ENCODE measurements at regions not wholly inside any gene's neighbourhood (a gene's known extent, or its start where the extent isn't known, plus 50 kb on each side); places are given as distances from the start of the nearest gene placed in this dataset.
"Not testable (repeated sequence)": the region's sequence is repeated elsewhere in the genome, so short reads cannot be mapped to it uniquely, and the experiment has no call there.

DNA sequence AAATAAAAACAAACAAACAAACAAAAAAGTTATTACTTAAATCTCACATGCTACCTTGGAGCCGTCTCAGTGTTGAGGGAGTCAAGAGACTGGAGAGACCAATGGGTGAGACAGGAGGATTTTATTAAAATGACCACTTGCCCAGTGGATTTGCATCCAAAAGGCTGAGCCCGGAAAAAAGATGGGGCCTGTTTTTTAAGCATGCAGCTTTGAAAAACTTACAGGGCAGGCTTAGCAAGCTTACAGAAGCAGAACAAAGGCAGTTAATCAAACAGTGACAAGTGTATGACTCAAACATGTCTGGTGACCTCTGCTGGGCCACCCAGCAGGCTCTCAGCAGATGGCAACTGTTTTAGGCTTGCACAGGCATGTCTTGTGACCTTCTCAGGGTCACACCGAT lies 82.5 kb downstream of the POTEH start:
- DNase-seq: not testable (repeated sequence)

DNA sequence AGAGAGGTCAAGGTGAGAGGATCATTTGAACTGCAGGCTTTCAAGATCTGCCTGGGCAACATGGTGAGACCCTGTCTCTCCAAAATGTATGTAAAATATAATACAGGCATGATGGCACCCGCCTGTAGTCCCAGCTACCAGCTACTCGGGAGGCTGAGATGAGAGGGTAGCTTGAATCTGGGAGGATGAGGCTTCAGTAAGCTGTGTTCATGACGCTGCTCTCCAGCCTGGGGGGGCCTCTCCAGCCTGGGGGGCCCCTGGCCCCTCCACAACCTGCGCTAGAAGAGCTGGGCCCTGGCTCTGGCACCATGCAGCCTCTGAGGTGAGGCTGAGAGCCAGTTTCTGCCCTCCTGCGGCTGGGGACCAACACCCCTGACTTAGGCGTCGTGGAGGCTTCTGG lies 85.3 kb downstream of the POTEH start:
- DNase-seq: not testable (repeated sequence)

DNA sequence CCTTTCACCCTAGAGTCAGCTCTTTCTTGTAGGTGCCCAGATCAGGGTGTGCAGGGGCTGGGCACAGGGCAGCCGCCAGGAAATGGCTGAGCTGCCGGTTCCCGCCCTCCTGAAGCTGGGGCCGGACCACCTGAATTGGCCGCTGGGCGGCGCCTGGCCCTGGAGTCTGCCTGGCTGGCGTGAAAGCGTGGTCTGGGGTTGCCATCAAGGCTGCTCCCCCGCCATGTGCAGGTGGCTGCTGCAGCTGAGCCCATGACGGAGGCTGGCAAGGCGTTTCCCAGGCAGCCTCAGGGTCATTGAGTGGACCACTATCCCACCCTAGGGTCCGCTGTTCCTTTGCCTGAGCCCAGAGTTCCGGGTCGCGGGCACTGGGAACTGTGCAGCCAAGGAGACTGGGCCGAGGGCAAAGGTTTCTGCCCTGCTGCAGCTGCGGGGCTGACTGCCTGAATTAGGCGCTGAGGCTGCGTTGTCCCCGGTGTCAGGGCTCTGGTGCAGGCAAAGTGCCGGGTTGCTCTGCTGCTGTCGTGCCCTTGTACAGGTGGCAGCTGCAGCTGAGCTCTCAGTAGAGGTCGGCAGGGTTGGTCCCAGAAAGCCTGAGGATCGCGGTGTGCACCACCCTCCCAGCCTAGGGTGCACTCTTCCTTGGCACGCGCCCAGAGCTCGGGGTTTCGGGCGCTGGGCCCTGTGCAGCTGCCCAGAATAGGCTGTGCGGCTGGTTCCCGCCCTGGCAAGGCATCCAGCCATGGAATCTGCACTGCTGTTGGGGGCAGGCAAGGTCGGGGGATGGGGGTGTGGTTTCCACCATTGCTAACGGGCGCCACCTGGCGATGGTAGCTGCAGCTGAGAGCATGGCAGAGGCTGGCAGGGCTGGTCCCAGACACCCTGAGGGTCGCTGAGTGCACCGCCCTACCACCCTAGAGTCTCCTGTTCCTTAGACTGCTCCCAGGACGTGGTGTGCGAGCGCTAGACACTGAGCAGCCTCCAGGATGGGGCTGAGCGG lies 86.1 kb downstream of the POTEH start:
- DNase-seq: peak; percentile 74

DNA sequence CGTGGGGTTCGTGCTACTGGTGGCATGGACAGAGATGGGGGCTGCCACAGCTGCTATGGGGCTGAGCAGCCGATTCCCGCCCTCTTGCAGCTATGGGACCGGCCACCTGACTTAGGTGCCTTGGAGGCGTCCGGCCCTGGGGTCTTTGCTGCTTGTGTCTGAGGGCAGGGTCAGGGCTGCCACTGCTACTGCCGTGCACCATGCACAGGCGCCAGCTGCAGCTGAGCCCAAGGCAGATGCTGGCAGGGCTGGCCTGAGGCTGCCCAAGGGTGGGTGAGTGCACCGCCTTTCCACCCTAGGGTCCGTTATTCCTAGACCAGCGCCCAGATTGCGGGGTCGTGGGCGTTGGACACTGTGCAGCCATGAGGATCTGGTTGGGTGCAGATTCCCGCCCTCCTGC lies 86.9 kb downstream of the POTEH start:
- not testable (repeated sequence) for DNase-seq

DNA sequence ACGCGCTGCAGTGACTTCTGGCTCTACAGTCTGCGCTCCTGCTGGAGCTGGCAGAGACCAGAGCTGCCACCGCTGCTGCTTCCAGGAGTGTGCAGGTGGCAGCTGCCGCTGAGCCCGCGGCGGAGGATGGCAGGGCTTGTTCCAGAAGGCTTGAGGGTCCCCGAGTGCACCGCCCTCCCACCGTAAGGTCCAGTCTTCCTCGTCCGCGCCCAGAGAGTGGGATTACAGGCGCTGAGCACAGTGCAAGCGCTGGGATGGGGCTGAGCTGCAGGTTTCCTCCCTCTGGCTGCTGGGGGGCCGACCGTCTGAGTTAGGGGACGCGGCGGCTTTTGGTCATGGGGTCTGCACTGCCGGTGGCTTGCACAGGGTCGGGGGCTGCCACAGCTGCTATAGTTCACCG lies 87.3 kb downstream of the POTEH start:
- DNase-seq: not testable (repeated sequence)

DNA sequence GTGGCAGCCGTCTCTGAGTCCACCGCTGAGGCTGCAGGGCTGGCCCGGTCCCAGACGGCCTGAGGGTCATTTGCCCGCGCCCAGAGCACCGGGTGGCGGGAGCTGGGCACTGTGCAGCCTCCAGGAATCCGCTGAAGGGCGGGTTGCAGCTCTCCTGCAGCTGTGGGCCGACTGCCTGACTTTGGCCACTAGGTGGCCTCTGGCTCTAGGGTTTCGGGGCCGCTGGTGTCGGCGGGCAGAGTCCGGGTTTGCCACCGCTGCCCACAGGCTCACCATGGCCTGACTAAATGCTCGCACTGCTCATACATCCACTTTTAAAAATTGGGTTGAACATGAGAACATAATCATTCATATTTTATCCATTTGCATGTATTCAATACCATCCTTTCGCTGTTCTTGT lies 87.7 kb downstream of the POTEH start:
- DNase-seq: not testable (repeated sequence)

DNA sequence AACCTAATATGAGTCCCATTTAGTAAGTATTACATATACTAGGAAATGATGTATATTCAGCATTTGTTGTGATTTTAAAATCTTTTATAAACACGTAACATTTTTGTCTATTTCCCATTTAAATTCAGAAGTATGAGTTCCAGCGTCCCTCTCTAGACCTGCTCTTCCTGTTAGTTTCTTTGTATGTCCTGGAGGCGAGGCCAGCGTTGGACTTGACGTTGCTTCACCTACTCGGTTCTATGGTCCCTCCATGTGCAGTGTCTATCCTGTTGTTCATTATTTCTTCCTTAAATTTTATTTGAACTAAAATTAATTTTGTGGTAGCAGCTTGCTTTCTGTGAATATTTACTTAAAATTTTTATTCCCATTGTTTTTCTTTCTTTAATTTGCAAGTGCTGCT lies 88.5 kb downstream of the POTEH start:
- DNase-seq: not testable (repeated sequence)

DNA sequence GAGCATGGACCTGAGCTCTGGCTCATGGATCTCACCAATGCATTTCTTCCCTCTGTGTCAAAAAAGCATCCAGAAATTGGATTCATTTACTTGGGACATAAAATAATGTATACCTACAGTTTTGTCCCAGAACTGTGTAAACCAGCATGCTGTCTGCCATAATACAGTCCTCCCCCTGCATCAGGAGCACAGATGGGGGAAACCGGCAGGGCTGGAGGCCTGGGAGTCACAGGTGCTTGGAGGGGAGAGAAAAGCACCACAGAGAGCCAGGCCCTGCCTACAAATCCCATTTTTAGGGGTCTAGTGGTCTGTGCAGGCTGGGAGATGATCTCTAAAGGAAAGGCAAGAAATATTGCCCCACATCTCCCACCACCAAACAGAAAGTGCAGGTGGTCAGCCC lies 91.8 kb downstream of the POTEH start:
- not testable (repeated sequence) for DNase-seq

DNA sequence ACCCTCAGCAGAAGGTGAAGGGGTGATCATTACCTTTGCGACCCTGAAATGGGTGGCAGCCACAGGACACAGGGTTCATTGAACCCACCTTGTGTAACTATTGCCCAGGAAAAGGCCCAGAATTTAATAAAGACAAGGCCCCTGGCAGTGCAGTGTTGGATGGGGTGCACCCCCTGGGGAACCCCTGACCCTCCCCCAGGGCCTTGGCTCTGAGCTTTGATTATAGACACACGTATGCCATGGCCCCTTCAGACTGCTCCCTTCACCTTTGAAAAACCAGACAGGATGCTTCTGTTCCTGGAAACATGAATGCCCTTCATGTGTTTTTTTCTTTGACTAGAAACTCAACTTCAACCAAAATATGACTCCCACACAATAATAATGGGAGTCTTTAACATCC lies 93.1 kb downstream of the POTEH start:
- DNase-seq: not testable (repeated sequence)

DNA sequence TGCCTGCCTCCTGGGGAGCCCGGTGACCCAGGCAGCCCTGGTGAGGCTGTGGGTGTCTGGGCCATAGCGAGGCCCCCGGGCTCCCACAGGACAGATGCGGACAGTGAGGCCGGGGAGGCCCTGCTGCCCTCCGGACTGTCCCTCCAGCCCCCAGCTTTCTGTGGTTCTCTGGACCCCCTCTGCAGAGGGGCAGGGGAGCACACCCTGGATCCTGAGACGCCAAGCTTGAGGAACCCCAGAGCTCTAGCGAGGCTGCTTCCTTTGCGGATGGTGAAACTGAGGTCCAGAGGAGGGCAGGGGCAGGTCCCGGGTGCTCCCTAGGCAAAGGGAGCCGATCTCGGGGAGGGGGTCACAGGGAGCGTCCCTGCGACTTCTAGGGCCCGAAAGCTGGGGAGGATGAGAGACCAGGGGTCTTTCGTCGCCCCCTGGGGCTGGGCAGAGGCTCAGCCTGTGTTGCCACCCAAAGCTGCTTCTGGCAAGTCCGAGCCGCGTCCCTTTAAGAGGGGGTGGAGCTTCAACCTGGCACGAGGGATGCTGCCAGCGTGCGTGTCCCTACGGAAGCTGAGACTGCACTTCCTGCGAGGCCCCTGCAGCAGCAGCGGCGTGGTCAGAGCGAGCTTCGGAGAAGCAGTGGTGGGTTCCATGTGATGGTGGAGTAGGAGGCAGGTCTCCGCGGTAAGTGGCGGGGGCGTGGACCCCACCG lies 94.7 kb downstream of the POTEH start:
- not testable (repeated sequence) for DNase-seq

DNA sequence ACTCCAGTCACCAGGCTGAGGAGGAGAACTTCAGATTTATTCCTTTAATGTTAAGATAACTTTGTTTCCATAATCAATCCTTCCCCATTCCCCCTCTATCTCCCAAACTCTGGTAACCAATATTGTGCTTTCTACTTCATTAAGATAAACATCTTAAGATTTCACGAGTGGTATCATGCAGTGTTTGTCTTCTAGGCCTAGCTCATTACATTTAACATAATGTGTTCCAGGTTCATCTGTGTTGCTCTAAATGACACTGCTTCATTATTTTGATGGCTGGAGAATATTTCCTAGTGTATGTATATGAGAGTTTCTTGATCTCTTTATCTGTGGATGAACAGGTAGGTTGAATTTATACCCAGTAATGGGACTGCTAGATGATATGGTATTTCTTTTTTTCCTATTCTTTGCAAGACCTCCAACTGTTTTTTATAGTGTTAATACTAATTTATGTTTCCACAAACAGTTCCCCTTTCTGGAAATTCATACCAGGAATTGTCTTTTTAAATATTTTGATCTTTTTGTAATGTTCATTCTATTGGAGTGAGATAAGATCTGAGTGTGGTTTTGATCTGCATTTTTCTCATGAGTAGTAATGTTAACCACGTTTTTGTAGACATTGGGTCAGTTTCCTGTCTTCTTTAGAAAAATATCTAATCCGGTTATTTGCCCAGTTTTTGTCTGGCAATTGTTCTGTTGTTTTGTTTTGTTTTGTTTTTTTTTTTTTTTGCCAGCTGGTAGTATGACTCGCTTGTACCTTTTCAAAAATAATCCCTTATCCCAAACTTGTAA lies 97.3 kb downstream of the POTEH start:
- DNase-seq: not testable (repeated sequence)

DNA sequence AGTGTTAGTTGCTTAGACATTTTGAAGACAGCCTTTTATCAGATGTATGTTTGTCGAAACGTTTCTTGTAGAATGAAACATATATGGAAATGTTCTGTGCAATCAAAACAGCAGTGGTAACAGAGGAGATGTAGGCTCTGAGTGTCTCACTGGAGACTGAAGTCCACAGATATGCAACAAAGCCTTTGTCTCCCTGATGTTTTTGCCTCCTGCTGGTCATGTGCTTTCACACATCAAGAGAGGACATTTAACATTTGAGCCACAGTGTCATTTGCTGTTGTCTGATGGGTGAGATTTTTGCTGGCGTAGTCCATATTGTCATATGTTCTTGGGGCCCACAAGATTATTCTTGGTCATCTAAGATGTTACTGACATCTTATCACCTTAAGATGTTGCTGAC lies 101.7 kb downstream of the POTEH start:
- DNase-seq: not testable (repeated sequence)

DNA sequence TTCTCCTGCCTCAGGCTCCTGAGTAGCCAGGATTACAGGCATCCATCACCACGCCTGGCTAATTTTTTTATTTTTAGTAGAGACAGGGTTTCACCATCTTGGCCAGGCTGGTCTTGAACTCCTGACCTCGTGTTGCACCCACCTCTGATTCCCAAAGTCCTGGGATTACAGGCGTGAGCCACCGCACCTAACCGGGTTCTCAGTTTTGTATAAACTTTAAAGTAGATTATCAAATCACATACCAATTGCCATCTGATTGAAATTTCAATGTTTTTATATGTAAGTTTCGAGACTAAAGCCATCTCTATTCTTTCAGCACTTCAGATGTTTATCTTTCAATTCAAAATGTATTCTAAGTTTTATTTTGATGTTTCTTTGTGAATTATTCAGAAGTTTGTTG lies 110.1 kb downstream of the POTEH start:
- not testable (repeated sequence) for DNase-seq

DNA sequence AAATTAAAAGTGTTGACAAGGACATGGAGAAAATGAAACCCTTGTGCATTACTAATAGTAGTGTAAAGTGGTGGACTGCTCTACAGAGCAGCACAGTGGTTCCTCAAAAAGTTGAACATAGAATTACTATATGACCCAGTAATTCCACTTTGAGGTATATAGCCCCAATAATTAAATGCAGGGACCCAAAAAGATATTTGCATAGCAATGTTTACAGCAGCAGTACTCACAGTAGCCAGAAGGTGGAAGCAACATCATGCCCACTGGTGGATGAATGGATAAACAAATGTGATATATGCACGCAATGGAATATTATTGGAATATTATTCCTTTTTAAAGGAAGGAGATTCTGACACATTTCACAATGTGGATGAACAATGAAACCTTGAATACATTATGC lies 121.3 kb downstream of the POTEH start:
- not testable (repeated sequence) for DNase-seq

DNA sequence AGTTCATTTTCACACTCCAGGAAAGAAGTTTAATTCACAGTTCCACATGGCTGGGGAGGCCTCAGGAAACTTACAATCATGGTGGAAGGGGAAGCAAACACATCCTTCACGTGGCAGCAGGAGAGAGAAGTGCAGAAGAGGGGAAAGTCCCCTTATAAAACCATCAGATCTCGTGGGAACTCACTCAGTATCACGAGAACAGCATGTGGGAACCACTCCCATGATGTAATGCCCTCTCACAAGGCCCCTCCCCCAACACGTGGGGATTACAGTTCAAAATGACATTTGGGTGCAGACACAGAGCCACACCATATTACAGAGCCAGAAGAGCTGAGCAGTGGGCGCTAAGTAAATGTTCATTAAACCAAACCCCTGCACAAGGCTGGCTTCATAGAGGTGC lies 126.0 kb downstream of the POTEH start:
- not testable (repeated sequence) for DNase-seq

DNA sequence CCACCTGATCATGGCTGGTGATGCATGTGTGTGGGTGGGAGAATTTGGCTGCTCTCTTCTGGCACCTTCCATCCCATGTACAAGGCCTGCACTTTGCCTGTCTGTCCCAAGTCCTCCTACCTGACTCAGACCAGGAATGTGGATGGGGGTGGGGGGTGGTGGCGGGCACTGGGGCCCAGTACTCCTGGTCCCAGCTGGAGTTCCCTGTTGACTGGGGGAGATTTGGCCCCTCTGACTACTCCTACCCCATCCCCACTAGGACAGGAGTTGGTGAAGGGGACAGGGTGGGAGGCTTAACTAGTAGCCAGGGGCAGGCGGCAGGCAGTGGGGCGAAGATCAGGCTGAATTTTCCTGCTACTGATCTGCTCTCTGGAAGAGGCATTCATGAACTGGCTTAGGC lies 126.6 kb downstream of the POTEH start:
- DNase-seq: not testable (repeated sequence)

DNA sequence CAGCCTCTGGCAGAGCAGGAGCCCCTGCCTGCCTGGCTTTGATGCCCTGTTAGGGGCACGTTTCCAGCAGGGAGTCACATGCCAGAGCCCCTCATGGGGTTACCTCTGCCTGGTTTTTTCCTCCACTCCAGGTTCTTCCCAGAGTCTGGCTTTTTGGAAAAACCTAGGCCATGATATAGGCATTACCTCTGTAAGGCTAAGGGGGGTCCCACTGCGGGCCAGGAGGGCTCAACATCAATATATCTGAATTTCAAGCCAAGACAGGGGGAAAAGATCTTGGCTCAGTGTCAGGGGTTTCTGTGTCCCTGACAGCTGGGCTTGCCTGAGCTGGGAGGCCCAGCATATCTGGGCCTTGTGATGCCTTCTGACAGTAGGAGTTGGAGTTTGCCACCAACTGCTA lies 127.4 kb downstream of the POTEH start:
- DNase-seq: not testable (repeated sequence)

DNA sequence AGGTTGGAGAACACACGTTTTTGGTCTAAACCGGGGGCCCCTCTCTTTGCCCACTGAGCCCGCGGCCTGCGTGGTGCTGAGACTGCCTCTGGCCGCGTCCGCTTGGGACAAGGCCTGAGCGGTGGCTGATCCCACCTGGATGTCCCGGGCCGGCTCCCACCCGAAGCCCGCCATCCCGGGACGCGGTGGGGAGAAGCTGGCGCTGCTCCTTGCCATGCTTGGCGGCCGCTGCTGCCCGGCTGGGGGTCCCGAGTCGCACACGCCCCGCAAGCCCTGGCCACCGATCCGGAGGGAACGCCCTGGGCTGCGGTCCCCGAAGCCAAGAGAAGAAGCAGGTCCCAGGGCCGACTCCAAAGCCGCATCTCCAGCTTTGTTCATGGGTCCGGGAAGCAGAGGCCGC lies 130.1 kb downstream of the POTEH start:
- DNase-seq: not testable (repeated sequence)

DNA sequence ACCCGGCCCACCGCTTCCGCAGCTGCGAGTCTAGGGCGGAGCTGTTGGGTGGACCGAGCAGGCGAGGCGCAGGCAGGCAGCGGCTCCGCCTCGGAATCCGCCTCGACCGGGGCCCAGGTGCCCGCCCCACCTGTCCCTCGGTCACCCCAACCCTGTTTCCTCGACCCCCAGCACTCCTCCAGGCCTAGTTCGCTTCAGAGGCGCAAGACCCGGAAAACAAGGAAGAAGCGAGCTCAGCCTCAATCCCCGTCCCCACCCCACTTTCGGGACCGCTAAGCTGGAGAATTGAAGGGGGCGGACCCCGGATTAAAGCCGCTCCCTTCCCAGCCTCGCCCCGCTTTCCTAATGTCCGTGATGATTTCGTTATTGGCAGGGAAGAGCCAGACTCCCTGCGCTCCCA lies 131.3 kb downstream of the POTEH start:
- not testable (repeated sequence) for DNase-seq

DNA sequence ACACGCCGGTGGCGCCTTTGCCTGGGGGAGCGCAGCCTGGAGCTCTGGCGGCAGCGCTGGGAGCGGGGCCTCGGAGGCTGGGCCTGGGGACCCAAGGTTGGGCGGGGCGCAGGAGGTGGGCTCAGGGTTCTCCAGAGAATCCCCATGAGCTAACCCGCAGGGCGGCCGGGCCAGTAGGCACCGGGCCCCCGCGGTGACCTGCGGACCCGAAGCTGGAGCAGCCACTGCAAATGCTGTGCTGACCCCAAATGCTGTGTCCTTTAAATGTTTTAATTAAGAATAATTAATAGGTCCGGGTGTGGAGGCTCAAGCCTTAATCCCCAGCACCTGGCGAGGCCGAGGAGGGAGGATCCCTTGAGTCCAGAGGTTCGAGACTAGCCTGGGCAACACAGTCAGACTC lies 132.2 kb downstream of the POTEH start:
- DNase-seq: not testable (repeated sequence)

DNA sequence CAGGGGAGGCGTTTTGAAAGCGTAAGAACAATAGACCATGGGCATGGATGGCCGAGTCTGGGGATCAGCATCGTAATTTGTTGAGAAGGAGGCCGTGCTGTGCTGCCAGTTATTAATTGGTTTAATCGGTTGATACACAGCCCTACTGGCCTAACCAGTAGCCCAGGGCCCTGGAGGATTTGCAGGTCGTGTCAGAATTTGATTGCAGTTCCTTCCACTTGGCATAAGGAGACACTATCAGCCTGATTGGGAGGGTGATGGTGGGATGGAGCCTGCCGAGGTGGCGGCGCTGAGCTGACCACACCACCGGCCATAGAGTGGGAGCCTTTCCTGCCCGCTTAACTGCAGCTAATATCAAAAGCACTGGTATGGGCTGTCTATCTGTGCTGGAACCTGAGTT lies 133.4 kb downstream of the POTEH start:
- not testable (repeated sequence) for DNase-seq

DNA sequence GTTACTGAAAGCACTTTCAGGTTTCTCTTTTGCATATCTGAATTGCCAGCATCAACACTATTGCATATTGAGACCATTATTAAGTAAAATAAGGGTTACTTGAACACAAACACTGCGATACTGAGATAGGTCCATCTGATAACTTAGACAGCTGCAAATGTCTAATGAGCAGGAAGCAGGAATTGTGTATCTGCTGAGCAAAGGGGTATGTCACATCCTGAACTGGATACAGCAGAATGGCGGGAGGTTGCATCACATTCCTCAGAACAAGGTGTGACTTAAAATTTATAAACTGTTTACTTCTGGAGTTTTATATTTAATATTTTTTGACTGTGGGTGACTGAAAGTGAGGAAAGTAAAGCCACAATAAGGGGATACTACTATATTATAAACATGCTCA lies 142.4 kb downstream of the POTEH start:
- not testable (repeated sequence) for DNase-seq

DNA sequence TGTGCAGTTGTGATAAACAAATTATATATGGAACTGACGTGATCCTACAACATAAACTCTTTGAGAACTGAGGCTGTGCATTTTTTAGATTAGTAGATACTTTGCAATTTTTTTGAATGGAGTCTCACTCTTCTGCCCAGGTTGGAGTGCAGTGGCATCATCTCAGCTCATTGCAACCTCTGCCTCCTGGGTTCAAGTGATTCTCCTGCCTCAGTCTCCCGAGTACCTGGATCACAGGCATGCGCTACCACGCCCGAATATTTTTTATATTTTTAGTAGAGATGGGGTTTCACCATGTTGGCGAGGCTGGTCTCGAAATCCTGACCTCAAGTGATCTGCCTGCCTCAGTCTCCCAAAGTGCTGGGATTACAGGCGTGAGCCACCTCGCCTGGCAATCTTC lies 145.9 kb downstream of the POTEH start:
- DNase-seq: not testable (repeated sequence)

All from NCI-H69 (cell line).